Epithelial cell of proximal tubule (primary cell): ENCODE measurements at regions not wholly inside any gene's neighbourhood (a gene's known extent, or its start where the extent isn't known, plus 50 kb on each side); places are given as distances from the start of the nearest gene placed in this dataset.

ENCODE experiments used
- DNase-seq: peaks from one replicate; pipeline ENCODE4 v3.0.0-alpha.2; 2011; ENCODE audit warnings: low read depth
- H3K4me3 ChIP-seq: 2 replicates; pipeline ENCODE4 v1.5.1; 2011; ENCODE audit warnings: low read depth, mild to moderate bottlenecking, low read length
- TF ChIP-seq, protein P1 (sequence below): conservative IDR thresholded peaks from 2 replicates; pipeline ENCODE4 v1.5.1; 2012; ENCODE audit warnings: low read depth, mild to moderate bottlenecking, low read length

GRCh38 chr21:36589352-36589971, 109.5 kb upstream of the SIM2 start:
- DNase-seq, result no peak

GRCh38 chr21:36591326-36591970, 107.5 kb upstream of the SIM2 start:
- TF ChIP-seq, protein P1, sequence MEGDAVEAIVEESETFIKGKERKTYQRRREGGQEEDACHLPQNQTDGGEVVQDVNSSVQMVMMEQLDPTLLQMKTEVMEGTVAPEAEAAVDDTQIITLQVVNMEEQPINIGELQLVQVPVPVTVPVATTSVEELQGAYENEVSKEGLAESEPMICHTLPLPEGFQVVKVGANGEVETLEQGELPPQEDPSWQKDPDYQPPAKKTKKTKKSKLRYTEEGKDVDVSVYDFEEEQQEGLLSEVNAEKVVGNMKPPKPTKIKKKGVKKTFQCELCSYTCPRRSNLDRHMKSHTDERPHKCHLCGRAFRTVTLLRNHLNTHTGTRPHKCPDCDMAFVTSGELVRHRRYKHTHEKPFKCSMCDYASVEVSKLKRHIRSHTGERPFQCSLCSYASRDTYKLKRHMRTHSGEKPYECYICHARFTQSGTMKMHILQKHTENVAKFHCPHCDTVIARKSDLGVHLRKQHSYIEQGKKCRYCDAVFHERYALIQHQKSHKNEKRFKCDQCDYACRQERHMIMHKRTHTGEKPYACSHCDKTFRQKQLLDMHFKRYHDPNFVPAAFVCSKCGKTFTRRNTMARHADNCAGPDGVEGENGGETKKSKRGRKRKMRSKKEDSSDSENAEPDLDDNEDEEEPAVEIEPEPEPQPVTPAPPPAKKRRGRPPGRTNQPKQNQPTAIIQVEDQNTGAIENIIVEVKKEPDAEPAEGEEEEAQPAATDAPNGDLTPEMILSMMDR, result no peak
- no peak for DNase-seq
- H3K4me3 ChIP-seq, result no peak overlapping the region

More at GRCh38 chr21:36589352-36589971, 109.5 kb upstream of the SIM2 start:
- TF ChIP-seq, protein P1, result peak; percentile 80
- no peak overlapping the region for H3K4me3 ChIP-seq

DNA sequence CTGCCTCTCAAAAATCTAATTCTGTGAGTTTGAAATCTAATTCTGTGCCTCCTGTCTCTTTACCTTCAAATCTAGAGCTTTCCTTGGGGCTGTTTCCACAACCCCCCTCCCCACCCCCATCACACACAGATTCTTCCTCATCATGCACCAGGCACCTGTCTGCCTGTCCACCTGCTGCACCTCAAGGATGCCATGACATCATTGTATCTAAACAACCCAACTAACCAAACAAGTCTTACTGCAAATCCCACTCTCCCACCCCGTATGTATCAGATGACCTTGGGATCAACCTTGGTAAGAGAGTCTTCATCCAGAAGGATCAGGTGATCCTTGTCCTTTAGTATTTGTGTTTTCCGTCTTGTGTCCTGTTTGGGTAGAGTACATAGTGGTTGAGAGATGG, 102.7 kb upstream of the SIM2 start:
- no peak for DNase-seq
- TF ChIP-seq, protein P1, result no peak
- no peak overlapping the region for H3K4me3 ChIP-seq

DNA sequence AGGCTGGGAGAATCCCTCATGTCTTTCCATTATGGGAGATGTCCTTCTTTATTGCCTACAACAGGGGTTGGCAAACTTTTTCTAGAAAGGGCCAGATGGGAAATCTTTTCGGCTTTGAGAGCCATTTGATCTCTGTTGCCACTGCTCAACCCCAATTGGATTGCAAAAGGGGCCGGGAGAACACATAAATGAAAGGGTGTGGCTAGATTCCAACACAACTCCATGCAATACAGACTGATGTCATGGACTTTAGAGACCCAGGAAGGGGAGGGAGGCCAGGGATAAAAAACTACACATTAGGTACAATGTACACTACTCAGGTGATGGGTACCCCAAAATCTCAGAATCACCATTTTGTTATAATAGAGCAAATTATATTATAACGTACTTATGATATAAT, 97.6 kb upstream of the SIM2 start:
- no peak for DNase-seq
- H3K4me3 ChIP-seq, result no peak overlapping the region
- TF ChIP-seq, protein P1, result no peak

GRCh38 chr21:36602735-36603134, 96.2 kb upstream of the SIM2 start:
- DNase-seq, result no peak
- no peak overlapping the region for H3K4me3 ChIP-seq
- TF ChIP-seq, protein P1, result no peak

GRCh38 chr21:36603221-36603620, 95.7 kb upstream of the SIM2 start:
- TF ChIP-seq, protein P1, result no peak
- no peak for DNase-seq
- no peak overlapping the region for H3K4me3 ChIP-seq

- H3K4me3 ChIP-seq, result no peak overlapping the region
- TF ChIP-seq, protein P1, result no peak
- DNase-seq, result no peak
Measured at GRCh38 chr21:36605426-36605825, 93.5 kb upstream of the SIM2 start.
